ENCODE measurements at regions not wholly inside any gene's neighbourhood (a gene's known extent, or its start where the extent isn't known, plus 50 kb on each side); places are given as distances from the start of the nearest gene placed in this dataset.

GRCh38 chr2:239787538-239788050 lies 237.5 kb downstream of the NDUFA10 start:
- no peaks in the 10 kb centered on the region for H3K79me2 ChIP-seq (replicated peaks; ENCODE audit: insufficient read depth)
- no peak overlapping the region for H3K4me3 ChIP-seq
- TF ChIP-seq STAT1 (IDR thresholded peaks at IDR 0.05; ENCODE audit: unreplicated experiment) (no peak), ZNF114 (CRISPR knock-in tag; IDR thresholded peaks at IDR 0.05) (no peak), CTCF (conservative IDR thresholded peaks at IDR 0.05; ENCODE audit: low read depth in 2 of 2) (no peak), REST (IDR thresholded peaks at IDR 0.05; ENCODE audit: unreplicated experiment) (no peak), ZNF462 (CRISPR knock-in tag; IDR thresholded peaks at IDR 0.05) (no peak), ZNF331 (CRISPR knock-in tag; IDR thresholded peaks at IDR 0.05; ENCODE audit: low read depth) (no peak)
- no peak overlapping the region for H2AFZ ChIP-seq
- H3K4me3 Mint-ChIP-seq: no peak overlapping the region
- H4K20me1 ChIP-seq (replicated peaks; ENCODE audit: insufficient read depth): no peaks in the 10 kb centered on the region
- H3K27ac Mint-ChIP-seq: no peak overlapping the region
- no peak for DNase-seq (ENCODE audit: low spot score)
- peaks cover 15% of the 10 kb centered on the region for H3K27me3 Mint-ChIP-seq (ENCODE audit: insufficient read depth, low read depth, poor library complexity)
- H3K27me3 ChIP-seq (ENCODE audit: insufficient read depth): no peaks in the 10 kb centered on the region
- H3K4me1 Mint-ChIP-seq: 0 out of 3 replicates have a peak, but pooled peaks cover 2% of the 10 kb centered on the region
- no peaks in the 10 kb centered on the region for H3K9me2 ChIP-seq (ENCODE audit: insufficient read depth)
- no peaks in the 10 kb centered on the region for H3K36me3 Mint-ChIP-seq (ENCODE audit: low read depth)
- no peak for ATAC-seq
- no peaks in the 10 kb centered on the region for H3K4me1 ChIP-seq (ENCODE audit: insufficient read depth)
- H3K9me3 Mint-ChIP-seq: peaks cover 6% of the 10 kb centered on the region
- no peaks in the 10 kb centered on the region for H3F3A ChIP-seq (replicated peaks; ENCODE audit: low read depth)
- H3K4me2 ChIP-seq: no peak overlapping the region
- H3K27ac ChIP-seq (ENCODE audit: low read depth): no peak overlapping the region
- H3K36me3 ChIP-seq (ENCODE audit: insufficient read depth): no peaks in the 10 kb centered on the region
